ENCODE measurements at regions not wholly inside any gene's neighbourhood (a gene's known extent, or its start where the extent isn't known, plus 50 kb on each side); places are given as distances from the start of the nearest gene placed in this dataset.

- H3K4me3 ChIP-seq (ENCODE audit: control insufficient read depth, low read depth, low read length), result no peak overlapping the region
- TF ChIP-seq, protein P1, sequence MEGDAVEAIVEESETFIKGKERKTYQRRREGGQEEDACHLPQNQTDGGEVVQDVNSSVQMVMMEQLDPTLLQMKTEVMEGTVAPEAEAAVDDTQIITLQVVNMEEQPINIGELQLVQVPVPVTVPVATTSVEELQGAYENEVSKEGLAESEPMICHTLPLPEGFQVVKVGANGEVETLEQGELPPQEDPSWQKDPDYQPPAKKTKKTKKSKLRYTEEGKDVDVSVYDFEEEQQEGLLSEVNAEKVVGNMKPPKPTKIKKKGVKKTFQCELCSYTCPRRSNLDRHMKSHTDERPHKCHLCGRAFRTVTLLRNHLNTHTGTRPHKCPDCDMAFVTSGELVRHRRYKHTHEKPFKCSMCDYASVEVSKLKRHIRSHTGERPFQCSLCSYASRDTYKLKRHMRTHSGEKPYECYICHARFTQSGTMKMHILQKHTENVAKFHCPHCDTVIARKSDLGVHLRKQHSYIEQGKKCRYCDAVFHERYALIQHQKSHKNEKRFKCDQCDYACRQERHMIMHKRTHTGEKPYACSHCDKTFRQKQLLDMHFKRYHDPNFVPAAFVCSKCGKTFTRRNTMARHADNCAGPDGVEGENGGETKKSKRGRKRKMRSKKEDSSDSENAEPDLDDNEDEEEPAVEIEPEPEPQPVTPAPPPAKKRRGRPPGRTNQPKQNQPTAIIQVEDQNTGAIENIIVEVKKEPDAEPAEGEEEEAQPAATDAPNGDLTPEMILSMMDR (IDR thresholded peaks at IDR 0.05; ENCODE audit: control insufficient read depth, insufficient read depth, low read depth, low read length, missing control alignments), result peak; percentile 39
- DNase-seq (ENCODE audit: low read depth), result peak; percentile 98
Measured at GRCh38 chr17:14737984-14738651, 437.2 kb downstream of the HS3ST3B1 start.

DNA sequence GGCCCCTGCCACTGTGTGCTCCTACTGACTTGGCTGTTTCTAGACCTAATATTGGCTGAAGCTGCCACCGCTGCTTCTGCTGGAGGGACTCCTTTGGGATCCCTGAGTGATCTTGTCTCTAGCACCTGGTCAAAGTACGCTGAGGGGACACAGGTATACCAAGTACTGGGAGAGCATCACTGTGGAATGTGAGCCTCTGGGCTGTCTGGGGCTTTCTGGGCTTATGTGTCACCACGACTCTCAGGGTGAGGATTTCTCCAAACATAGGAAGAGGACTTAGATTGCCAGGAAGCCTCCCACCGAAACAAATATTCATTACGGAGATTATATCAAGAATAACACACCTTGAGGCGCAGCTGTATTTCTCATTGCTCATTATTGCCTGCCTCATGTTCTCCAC is 435.8 kb downstream of the HS3ST3B1 start:
- TF ChIP-seq, protein P1 (IDR thresholded peaks at IDR 0.05; ENCODE audit: control insufficient read depth, insufficient read depth, low read depth, low read length, missing control alignments), result no peak

DNA sequence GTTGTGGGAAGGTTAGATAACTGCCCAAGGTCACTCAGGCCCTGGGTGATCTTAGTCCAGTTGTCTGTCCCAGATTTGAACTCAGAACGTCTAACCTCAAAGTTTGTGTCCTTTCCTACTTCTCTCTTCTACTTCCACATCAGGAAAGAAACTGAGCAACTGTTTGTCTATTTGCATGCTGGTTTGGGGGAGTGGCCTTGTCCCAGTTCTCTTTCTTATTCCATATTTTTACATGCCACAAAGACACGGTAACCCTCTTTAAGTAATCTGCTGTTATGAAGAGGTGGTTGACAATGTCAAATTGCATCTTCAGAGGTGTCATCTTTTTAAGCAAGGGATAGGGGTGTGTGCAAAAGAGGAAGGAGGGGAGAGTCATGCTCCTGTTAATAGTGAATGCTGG is 432.5 kb downstream of the HS3ST3B1 start:
- TF ChIP-seq, protein P1 (IDR thresholded peaks at IDR 0.05; ENCODE audit: control insufficient read depth, insufficient read depth, low read depth, low read length, missing control alignments), result no peak
- H3K4me3 ChIP-seq (ENCODE audit: control insufficient read depth, low read depth, low read length), result no peak overlapping the region
- DNase-seq (ENCODE audit: low read depth), result no peak

More for the DNA sequence above, 435.8 kb downstream of the HS3ST3B1 start:
- DNase-seq (ENCODE audit: low read depth), result no peak
- no peak overlapping the region for H3K4me3 ChIP-seq (ENCODE audit: control insufficient read depth, low read depth, low read length)

DNA sequence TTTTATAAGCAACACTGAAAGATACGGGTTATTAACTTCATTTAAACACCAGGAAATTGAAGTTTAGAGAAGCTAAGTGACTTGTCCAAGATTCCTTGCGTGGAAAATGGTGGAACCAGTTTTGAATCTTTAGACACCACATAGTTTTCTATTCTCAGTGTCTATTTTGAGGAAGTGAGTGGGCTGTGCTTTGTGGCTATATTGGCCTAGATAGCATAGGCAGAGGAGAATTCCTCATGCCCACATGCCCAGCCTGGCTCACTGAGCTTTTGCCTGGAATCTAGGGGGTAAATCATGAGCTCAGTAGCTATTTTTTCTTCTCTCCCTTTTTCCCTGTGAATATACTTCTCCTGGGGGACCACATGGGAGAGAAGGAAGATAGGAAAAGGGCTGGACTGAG is 431.3 kb downstream of the HS3ST3B1 start:
- DNase-seq (ENCODE audit: low read depth), result no peak
- no peak overlapping the region for H3K4me3 ChIP-seq (ENCODE audit: control insufficient read depth, low read depth, low read length)
- TF ChIP-seq, protein P1 (IDR thresholded peaks at IDR 0.05; ENCODE audit: control insufficient read depth, insufficient read depth, low read depth, low read length, missing control alignments), result no peak

GRCh38 chr17:14731591-14731990 is 430.7 kb downstream of the HS3ST3B1 start:
- TF ChIP-seq, protein P1 (IDR thresholded peaks at IDR 0.05; ENCODE audit: control insufficient read depth, insufficient read depth, low read depth, low read length, missing control alignments), result no peak
- no peak overlapping the region for H3K4me3 ChIP-seq (ENCODE audit: control insufficient read depth, low read depth, low read length)
- DNase-seq (ENCODE audit: low read depth), result no peak

DNA sequence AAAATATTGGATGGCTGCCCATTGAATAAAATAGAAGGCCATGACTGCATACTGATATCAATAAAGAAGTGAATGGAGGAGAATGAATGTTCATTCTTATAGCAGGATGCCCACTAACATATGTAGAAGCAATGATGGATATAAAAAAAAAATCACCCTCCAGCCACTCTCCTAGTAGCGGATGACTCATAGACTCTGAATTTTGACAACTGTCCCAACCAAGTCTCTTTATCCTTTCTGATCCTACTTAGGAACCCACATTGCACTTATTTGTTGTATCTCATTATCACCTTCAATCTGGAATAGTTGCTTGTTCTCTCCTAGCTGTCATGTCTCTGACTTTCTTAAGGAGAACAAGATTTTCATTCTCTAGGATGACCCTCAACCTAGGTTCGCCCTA is 429.9 kb downstream of the HS3ST3B1 start:
- TF ChIP-seq, protein P1 (IDR thresholded peaks at IDR 0.05; ENCODE audit: control insufficient read depth, insufficient read depth, low read depth, low read length, missing control alignments), result no peak
- no peak overlapping the region for H3K4me3 ChIP-seq (ENCODE audit: control insufficient read depth, low read depth, low read length)
- no peak for DNase-seq (ENCODE audit: low read depth)
